HEK293 (cell line): ENCODE measurements at regions not wholly inside any gene's neighbourhood (a gene's known extent, or its start where the extent isn't known, plus 50 kb on each side); places are given as distances from the start of the nearest gene placed in this dataset.

Source experiments
- CTCF ChIP-seq: fragments of 450-650 bp; formaldehyde crosslinking; IDR thresholded peaks from 2 replicates; pipeline ENCODE4 v1.5.1; 2016; ENCODE audit warnings: missing biosample characterization, missing genetic modification characterization
- HOXD13 ChIP-seq: sonication (generic); formaldehyde crosslinking; IDR thresholded peaks from 2 replicates; pipeline ENCODE4 v1.8.0; 2022; ENCODE audit warnings: missing genetic modification reagents, borderline replicate concordance
- PATZ1 ChIP-seq: fragments of 450-650 bp; formaldehyde crosslinking; IDR thresholded peaks from 2 replicates; pipeline ENCODE4 v1.5.1; 2016; ENCODE audit warnings: missing biosample characterization, missing genetic modification characterization
- REST ChIP-seq: fragments of 450-650 bp; formaldehyde crosslinking; IDR thresholded peaks from 2 replicates; pipeline ENCODE4 v1.5.1; 2016; ENCODE audit warnings: missing biosample characterization, missing genetic modification characterization
- ZBTB48 ChIP-seq: fragments of 450-650 bp; formaldehyde crosslinking; IDR thresholded peaks from 2 replicates; pipeline ENCODE4 v1.5.1; 2016; ENCODE audit warnings: missing biosample characterization, missing genetic modification characterization
- ZNF248 ChIP-seq: fragments of 450-650 bp; formaldehyde crosslinking; IDR thresholded peaks from 2 replicates; pipeline ENCODE4 v1.5.1; 2017; ENCODE audit warnings: missing biosample characterization, missing genetic modification characterization
- ZNF292 ChIP-seq: fragments of 450-650 bp; formaldehyde crosslinking; IDR thresholded peaks from 2 replicates; pipeline ENCODE4 v1.5.1; 2016; ENCODE audit warnings: low read depth, missing biosample characterization, missing genetic modification characterization, borderline replicate concordance
- ZNF324 ChIP-seq: fragments of 450-650 bp; formaldehyde crosslinking; IDR thresholded peaks from 2 replicates; pipeline ENCODE4 v1.5.1; 2016; ENCODE audit warnings: missing biosample characterization, missing genetic modification characterization
- ZNF341 ChIP-seq: fragments of 450-650 bp; formaldehyde crosslinking; IDR thresholded peaks from 2 replicates; pipeline ENCODE4; 2016; ENCODE audit warnings: low read depth, missing biosample characterization, missing genetic modification characterization
- ZNF37A ChIP-seq: fragments of 450-650 bp; IDR thresholded peaks from 2 replicates; pipeline ENCODE4 v1.5.1; 2018; ENCODE audit warnings: missing biosample characterization, missing genetic modification characterization
- ZNF510 ChIP-seq: fragments of 450-650 bp; formaldehyde crosslinking; IDR thresholded peaks from 2 replicates; pipeline ENCODE4 v1.5.1; 2018; ENCODE audit warnings: mild to moderate bottlenecking, missing genetic modification characterization, missing biosample characterization; ENCODE audit not compliant: insufficient replicate concordance
- ZNF791 ChIP-seq: fragments of 450-650 bp; formaldehyde crosslinking; IDR thresholded peaks from 2 replicates; pipeline ENCODE4 v1.5.1; 2016; ENCODE audit warnings: missing biosample characterization, missing genetic modification characterization
- ZNF830 ChIP-seq: fragments of 450-650 bp; IDR thresholded peaks from 2 replicates; pipeline ENCODE4 v1.5.0; 2018; ENCODE audit warnings: missing biosample characterization, missing genetic modification characterization, low read depth, mild to moderate bottlenecking, moderate library complexity
- ZSCAN23 ChIP-seq: fragments of 450-650 bp; formaldehyde crosslinking; IDR thresholded peaks from 2 replicates; pipeline ENCODE4 v1.5.1; 2016; ENCODE audit warnings: missing biosample characterization, missing genetic modification characterization

GRCh38 chr16:64543441-64543840 lies 578.4 kb downstream of the CDH11 start:
- TF ChIP-seq CTCF (tag by site-specific recombination) (no peak), ZNF324 (tag by site-specific recombination) (no peak), ZNF510 (tag by site-specific recombination) (no peak), ZNF791 (tag by site-specific recombination) (no peak), ZNF37A (tag by site-specific recombination) (no peak), ZNF292 (tag by site-specific recombination) (no peak), ZNF341 (tag by site-specific recombination) (no peak), PATZ1 (tag by site-specific recombination) (no peak), ZSCAN23 (no peak), HOXD13 (CRISPR knock-in tag) (no peak), ZNF830 (tag by site-specific recombination) (no peak), REST (no peak), ZNF248 (tag by site-specific recombination) (no peak), ZBTB48 (tag by site-specific recombination) (no peak)
